Dermis blood vessel endothelial cell (primary cell): ENCODE measurements at regions not wholly inside any gene's neighbourhood (a gene's known extent, or its start where the extent isn't known, plus 50 kb on each side); places are given as distances from the start of the nearest gene placed in this dataset.

Experiments
- DNase-seq: peaks from one replicate; pipeline ENCODE4 v3.0.0; 2010

DNA sequence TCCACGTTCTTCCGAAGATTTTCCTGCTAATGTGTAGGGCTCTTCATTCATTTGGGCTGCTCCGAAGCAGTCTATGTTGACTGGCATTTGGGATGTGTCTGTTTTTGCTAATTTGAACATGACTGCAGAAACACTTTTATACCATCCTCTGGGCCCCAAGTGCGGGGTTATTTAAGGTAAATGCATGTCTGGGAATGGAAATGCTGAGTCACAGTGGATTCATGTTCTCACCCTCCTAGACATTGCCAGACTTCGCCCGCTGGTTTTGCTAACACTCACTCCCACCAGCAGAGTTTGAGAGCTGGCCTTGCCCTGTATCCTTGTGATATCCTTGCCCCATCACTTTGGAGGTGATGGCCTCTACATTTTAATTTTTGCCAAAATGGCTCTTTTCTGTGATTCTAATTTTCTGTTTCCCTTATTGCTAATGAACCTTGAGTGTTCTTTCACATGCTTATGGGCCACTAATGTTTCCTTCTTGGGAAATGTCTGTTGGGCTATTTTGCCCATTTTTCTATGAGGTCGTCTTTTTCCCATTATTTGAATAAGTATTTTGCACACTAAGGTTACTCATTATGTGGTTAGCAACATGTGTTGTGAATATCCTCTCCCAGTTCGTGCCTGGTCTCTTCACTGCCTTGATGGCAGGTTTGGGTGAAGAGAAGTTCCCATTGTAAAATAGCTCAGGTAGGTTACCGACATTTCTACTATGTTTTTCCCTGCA is 204.1 kb downstream of the GLI2 start:
- DNase-seq, result no peak

DNA sequence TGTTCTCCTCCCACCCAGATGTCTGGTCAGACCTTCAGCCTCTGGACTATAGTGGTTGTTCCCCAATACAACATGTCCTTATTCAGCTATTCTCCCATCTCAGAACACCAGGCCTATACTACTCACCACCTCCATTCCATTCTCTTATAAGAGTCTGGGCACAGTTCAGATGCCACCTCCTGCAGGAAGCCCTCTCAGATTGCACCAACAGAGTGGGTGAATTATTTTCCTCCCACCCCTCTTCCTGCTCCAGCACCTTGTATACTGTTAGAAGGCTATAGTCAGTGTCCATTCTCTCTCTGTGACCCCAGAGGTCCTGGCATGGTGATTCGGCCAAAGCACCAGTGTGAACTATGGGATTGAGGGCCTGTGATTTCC is 204.6 kb downstream of the GLI2 start:
- DNase-seq, result no peak

DNA sequence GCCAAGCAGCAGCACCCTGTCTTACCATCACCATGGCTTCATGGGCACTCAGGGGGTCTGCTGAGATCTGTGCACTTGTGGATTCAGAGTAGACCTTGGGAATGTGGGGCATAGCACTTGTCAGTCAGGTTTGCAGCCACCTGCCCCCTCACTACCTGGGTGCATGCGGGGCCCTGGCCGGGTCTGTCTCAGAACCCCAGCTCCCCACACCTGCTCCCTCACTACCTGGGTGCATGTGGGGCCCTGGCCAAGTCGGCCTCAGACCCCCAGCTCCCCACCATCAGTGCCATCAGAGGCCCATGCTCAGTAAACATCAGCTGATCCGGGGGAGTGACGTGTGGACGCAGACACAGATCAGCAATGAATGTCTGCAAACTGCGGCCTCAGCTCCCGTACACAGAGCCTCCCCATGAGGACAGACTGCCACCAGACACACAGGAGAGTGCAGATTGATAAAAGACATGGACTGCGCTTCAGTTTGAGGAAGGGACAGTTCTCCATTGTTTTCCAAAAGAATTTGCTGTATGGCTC is 205.1 kb downstream of the GLI2 start:
- DNase-seq, result no peak

DNA sequence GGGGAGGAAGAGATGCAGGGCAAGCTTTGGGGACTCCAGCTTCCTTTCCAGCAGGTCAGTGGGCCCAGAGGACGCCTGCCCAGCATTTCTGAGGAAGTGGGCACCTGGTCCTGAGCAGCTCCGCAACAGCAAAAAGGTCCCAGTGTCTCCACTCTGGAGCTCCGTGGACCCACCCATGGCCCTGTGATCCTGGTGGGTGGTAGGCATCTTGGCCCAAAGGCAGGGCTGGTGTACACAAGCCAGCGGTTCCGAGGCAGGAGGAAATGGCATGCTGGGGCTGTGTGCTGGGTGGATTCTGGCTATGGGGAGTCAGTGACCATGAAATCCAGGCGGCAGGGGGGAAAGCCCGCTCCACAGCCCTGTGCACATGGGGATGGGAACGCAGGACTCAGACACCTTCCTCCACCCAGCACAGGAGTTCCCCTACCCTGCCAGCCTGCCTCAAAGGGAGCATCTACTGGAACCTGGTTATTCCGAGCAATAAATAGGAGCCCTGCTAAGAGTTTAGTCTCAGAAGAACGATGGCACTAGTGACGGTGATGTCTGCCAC is 206.0 kb downstream of the GLI2 start:
- DNase-seq, result no peak

DNA sequence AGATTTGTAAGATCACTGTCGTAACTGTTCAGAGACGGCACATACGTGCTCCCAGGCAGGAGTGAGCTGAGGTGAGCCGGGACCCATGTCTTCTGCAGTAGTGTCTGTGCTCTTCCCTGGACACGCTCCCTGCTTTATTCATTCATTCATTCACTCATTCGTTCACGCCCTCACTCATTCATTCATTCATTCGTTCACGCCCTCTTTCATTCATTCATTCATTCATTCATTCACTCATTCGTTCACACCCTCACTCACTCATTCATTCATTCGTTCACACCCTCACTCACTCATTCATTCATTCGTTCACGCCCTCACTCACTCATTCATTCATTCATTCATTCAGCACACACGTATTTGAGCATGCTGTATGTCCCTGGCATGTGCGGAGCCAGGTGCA is 207.0 kb downstream of the GLI2 start:
- DNase-seq, result no peak

DNA sequence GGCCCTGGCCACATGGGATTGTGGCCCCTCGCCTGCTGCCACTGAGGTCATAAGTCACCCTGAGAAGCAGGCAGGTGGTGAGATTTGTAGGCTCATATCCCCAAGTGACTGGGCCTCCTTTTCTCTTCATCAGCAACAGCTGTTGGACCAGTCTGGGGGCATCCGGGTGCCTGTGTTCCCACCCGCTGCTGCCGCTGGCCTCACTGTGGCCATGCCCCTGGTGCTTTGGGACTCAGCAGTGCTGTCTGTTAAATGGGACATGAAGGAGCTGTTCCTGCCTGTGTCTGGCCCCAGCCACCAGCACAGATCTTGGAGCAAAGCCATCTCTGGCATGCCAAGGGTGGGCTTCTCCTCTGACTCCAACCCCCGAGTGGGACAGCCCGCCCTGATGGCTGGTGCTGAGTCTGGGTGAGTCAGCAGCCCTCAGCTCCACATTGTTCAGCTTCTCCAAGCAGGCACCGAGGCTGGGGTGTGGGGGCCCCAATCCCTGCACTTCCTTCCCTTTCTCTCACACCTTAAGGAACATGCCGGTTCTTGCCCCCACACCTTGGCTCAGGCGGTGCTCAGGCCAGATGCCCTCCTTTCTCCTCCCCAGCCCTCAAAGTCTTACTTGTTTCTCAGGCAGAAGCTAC is 207.9 kb downstream of the GLI2 start:
- no peak for DNase-seq

DNA sequence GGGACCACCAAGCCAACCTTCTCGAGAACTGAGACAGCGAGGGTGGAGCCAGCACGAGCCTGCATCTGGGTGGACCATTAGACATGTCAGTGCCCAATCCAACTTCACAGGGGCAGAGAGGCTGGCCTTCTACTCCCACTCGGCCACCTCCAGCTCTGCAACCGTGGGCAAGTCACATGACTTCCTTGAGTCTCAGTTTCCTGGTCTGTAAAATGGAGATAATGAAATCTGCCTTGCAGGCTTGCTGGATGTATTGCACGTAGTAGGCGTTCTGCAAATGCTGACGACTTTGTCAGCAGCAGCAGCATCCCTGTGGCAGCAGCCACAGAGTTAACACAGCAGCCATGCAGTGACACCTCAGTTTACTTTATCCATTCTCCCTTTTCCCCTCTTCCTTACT is 208.9 kb downstream of the GLI2 start:
- DNase-seq, result no peak

DNA sequence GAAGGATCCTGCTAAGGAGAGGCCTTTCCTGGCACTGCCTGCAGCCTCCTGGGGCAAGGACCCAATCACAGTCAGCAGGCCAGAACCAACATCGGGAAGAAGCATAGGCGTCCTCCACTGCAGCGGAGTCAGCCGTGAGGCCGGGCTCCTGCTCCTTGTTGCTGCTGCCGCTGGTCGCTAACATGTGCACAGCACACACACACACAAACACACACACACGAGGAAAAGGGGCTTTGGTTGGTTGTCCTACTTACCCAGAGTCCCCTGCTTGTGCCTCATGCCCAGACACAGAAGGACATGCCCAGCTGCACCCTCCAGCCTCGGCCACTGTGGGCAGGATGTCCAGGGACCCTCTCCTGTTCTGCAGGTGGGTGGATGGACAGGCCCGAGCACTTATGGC is 209.4 kb downstream of the GLI2 start:
- DNase-seq, result no peak

DNA sequence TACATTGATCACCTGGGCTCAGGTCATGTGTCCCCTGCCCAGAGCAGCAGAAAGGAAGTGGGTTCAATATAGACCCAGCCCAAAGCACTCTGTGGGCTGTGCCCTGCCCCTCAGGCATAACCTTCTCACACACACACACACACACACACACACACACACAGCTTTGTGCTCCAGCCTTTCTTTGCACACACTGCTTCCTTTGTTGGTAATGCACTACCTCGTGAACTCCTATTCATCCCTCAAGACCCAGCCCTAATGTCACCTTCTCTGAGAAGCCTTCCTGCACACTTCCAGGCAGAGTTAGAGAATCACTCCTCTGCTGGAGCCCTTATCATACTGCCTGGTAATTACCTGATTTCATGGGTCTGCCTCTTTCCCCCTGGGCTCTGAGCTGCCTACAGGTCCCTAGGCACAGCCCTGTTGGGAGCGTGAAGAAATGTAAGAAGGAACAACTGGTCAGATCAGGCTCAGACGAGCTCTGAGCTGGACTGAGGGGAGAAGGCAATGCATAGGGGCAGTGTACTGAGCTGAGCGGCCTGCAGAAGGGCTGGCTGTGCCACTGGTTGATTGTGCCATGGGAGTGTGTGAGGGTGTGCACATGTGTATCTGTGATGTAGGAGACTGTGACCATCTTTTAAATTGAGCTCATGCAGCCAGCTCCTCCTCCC is 210.3 kb downstream of the GLI2 start:
- no peak for DNase-seq

DNA sequence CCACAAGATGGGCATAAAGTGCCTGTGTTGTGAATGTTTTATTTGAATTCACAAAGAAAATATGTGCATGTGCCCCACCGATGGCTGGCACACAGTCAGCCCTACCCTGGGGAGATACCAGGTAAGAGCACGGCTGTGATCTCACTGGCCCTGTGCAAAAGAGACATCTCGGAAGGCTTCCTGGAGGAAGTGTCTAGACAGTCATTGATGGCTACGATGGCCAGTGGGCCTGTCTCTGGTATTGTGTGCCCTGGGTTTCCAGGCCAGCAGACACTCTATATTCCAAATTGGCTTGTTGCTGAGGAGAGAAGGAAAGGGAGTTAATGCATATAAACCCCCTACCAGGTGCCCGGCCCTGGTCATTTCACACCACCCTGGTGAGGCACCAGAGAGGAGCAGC is 211.7 kb downstream of the GLI2 start:
- DNase-seq, result no peak

DNA sequence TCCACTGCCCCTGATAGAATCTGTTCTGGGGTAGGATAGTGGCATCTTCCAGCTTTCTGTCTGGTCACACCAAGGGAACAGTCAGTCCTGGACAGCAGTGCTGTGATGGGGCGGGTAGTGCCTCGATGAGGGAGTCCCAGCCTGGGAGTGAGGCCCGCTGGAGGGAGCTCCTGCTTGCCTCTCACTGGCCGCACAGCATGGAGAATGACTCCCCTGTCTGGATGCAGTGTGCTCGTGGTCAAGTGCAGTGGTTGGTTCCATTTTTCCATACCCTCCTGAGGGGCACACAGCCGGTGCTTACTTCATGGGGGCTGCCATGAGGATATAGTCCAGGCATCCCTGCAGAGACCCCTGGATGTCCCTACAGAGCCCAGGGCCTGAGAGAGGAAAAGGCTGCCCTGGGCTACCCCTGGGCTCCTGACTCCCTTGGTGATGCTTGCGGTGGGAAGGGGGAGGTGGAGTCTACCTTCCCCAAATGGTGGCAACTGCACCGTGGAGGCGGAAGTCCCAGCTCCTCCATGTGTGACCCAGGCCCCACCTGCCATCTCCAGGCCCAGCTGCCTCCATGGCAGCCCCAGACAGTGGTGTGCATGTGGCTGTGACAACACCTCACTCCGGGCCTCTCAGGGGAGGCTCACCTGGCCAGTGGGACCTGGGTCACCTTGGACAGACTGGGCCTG is 212.5 kb downstream of the GLI2 start:
- no peak for DNase-seq

DNA sequence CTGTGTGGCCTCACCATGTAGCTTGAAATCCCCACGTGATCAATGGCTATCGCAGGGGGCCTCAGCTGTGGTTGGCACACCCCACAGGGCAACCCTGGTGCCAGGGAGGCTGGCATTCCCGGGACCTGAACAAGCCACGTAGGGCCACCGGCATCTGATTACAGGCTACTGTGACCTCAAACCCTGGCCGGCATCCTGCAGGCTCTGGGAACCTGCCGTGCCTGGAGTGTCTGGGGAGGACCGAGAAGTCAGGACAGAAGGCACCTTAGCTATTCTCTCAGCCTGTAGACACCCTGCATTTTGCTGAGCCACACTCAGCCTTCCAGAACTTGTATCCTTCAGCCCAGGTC is 213.0 kb downstream of the GLI2 start:
- no peak for DNase-seq

DNA sequence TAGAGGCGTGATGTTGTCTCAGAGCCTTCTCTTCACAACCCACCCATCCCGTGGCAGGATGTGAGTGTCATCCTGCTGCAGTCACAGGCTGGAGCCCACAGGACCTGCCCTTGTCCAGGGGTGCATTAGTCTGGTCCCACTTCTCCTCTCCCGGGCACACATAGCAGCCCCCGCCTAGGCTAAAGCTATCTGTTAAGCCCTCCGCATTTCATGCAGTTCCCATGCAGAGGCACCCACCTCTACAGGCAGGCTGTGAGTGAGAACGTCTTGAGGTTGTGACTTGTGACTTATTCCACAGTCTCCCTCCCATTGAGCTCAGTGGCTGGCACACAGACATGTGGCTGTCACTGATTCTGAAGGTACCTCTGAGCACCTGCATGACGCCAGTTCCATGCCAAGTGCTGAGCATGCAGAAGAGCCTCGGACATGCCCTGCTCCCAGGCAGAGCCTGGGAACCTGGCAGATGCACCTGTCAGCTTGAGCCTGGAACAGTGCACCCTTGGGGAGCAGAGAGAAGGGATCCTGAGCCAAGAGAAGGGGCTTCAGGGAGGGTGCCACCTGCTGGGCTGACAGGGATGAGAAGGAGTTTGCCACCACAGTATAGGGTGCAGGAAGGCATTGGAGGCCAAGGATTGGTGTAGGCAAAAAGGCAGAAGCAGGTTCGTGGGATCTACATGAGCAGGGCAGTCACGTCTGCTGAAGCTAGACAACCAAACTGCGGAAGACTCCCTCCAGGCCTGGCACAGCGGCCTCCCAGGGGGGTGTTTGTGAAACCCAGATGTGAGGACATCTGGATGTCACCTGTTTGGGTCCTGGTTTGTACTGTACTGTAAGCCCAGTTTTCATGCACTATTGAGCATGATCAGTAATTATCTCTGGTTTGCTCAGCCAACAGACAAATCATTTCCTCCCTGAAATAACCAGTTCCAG is 213.6 kb downstream of the GLI2 start:
- peak; percentile 41 for DNase-seq

DNA sequence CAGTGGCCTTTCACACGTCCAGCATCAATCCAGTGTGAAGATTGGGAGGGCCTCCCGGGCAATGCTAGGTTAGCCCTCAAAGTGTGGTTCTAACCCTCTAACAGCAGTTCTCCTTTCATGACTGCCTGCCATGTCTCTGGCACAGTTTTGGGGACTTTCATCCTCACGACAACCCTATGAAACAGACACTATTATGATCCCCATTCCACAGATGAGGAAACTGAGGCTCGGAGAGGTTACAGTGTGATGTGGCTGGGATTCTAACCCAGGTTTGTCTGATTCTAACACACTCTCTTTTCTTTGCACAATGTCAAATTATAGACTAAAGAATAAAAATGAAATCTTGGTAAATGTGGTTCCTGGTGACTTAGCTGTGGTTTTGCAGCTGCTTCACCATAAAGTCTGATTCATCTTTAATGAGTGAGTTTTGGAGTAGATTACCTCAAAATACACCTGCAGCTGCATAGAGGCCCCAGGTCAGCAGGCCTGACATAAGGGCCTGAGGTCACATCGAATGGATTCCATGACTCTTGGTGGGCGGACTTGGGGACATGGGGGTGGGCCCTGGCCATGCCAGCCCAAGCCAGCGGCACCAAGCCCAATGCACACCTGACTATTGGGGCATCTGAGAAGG is 214.4 kb downstream of the GLI2 start:
- no peak for DNase-seq

DNA sequence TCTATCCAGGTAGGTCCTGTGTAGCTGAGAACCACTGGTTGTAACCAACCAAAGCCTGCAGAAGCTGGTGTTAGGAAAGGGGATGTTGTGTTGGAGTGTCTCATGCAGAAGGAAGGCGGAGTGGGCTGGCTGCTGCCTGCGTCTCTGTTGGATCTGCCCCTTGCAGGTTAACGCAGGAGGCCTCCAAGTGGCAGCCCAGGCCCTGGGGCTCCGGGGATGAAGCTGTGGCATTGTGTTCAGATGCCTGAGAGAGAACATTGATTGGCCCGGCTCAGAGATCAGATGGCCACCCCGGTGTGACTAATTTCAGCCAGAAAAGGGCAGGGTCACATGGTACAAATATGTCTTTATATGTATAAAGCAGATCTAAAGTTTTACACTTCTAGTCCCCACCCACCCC is 216.0 kb downstream of the GLI2 start:
- DNase-seq, result no peak

DNA sequence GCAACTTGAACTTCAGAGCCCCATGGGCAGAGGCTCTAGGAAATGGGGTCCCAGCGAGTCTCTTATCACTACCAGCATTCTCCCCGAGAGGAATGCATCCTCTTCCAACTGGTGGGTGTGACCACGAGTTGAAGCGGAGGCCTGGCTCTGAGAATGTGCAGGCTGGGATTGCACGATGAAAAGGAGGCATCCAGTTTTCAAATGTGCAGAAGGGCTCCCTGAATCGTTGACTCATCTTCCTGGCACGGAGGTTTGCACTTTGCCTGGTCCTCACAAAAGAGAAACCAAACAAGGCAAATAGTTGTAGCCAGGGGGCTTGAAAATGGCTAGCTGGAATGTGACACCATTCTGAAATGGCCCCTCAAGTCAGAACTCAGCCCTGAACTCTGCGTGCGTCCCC is 216.7 kb downstream of the GLI2 start:
- no peak for DNase-seq

DNA sequence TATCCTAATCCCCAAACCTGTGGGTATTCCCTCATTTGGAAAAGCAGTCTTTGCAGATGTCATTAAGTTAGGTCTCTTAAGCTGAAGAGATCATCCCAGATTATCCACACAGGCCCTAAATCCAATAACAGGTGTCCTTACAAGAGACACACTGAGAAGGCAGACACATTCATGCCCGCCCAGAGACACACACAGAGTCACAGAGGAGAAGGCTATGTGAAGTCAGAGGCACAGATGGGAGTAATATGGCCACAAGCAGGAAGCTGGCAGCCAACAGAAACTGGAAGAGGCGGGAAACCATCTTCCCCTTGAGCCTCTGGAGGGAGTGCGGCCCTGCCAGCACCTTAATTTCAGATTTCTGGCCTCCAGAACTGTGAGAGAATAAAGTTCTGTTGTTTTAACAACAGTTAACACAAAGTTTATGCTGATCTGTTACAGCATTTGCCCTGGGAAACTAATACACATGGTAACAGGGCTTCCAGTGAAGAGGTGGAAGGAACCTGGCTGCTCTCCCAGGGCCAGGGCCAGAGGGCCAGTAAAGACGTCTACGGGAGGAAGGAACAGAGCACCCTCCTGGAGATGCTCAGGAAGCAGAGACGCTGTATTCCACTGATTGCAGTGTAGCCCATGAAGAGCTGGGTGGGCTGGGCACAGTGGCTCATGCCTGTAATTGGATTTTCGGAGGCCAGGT is 217.5 kb downstream of the GLI2 start:
- DNase-seq, result no peak

DNA sequence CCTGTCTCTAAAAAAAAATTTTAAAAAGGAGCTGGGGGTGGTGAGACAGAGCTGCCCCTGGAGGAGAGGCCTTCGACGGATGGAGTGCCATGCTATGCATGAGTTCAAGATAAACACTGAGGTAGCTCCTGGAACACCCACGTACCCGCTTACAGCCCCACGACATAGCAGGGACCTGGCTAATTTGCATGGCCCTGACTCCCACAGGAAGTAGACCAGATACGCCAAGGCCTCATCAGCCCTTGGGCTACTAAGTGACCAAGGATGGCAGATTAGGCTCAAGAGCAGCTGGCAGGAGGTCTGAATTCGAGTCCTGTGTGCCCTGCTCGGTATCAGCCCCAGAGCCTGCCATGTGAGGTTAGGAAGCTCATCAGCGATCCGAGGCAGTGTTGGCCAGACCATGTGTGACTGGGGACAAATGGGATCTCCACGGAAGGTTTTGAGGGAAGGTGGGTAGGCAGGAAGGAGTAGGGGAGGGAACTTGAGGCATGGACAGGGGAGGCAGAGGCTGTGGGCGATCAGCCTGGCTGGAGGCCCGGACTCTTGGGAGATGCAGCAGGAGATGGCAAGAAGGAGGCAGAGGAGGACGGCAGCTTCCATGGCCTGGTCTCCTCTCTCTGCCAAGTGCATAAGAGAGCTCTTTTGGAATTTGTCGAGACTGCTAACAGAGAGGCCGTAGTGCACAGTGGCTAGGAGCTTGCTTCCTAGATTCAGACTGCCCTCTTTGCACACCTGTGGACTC is 218.3 kb downstream of the GLI2 start:
- DNase-seq, result no peak

DNA sequence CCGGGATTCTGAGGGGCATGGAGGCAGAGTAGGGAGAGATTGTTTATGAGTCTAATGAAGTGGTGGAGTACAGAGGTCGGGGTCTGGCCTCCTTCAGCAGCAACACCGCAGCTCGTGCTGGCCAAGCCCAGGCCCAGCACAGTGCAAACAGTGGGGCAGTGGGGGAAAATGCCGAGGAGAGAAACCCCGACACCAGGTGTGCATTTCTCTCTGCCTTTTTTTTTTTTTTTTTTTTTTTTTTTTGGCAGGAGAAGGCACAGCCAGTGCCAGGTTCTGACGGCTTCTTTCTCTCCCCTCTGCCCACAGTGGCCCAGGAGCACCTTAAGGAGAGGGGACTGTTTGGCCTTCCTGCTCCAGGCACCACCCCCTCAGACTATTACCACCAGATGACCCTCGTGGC is 219.3 kb downstream of the GLI2 start:
- DNase-seq, result no peak

DNA sequence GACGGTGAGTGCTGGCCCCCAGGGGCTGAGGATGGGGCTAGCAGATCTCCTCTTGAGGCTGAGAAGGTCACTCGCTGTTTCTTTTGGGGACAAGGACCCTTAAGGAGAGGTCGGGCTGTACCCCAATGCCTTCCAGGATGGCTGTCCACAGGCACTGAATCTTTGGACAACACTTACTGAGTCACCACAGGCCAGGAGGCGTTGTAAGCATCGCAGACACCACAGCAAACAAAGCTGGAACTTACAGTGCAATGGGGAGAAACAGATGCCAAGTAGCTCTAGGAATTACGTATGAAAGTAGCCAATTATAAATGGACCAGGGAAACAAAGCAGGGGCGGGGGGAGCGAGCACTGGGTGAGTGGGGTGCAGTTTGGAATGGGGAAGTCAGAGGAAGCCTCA is 219.8 kb downstream of the GLI2 start:
- no peak for DNase-seq
